ENCODE measurements at regions not wholly inside any gene's neighbourhood (a gene's known extent, or its start where the extent isn't known, plus 50 kb on each side); places are given as distances from the start of the nearest gene placed in this dataset.

- TF ChIP-seq, protein P1, sequence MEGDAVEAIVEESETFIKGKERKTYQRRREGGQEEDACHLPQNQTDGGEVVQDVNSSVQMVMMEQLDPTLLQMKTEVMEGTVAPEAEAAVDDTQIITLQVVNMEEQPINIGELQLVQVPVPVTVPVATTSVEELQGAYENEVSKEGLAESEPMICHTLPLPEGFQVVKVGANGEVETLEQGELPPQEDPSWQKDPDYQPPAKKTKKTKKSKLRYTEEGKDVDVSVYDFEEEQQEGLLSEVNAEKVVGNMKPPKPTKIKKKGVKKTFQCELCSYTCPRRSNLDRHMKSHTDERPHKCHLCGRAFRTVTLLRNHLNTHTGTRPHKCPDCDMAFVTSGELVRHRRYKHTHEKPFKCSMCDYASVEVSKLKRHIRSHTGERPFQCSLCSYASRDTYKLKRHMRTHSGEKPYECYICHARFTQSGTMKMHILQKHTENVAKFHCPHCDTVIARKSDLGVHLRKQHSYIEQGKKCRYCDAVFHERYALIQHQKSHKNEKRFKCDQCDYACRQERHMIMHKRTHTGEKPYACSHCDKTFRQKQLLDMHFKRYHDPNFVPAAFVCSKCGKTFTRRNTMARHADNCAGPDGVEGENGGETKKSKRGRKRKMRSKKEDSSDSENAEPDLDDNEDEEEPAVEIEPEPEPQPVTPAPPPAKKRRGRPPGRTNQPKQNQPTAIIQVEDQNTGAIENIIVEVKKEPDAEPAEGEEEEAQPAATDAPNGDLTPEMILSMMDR (IDR thresholded peaks at IDR 0.05; ENCODE audit: insufficient read depth, low read depth, low read length), result no peak
- no peak for TF ChIP-seq EZH2 (IDR thresholded peaks at IDR 0.05; ENCODE audit: insufficient read depth, low read length)
Measured at GRCh38 chr15:47885920-47886319, 168.6 kb downstream of the SEMA6D start.
